ENCODE measurements at regions not wholly inside any gene's neighbourhood (a gene's known extent, or its start where the extent isn't known, plus 50 kb on each side); places are given as distances from the start of the nearest gene placed in this dataset.

DNA sequence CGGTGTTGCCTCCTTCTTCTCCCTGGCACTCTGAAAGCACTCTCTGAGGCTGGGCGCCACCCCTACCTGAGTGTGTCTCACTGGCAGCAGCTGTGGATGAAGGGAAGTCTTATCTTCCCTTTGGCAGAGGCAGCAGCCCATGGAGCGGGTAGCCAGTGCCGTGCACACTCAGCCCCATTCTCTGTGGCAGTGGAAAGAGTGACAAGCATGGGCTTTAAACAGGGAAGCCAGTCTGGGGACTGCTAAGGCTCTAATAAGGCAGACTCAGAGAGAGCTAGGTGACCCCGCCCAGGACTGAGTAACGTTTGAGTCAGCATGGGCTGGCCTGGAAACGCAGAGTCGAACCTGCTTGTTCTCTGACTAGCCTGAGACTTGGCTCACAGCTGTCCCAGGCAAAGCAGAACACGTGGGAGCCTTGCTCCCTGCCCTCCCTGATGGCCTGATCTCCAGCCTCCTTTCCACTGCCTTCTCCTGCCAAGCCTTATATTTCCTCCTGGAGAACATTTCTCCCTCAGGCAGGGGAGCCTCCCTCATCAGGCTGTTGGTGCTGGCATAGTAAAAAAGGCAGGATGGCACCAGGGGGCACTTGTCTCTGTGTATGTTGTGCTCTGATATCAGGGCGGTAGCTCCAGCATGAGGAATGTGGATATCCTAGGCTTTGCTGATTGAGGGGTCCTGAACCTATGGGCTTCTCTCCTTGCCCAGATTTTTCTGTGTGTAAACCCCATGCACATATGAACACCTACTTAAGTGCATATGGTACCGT lies 93.9 kb upstream of the LGALSL start:
- peaks cover 22% of the 10 kb centered on the region for H3K27me3 Mint-ChIP-seq (ENCODE audit: low read depth)
- H3K9me3 Mint-ChIP-seq: no peaks in the 10 kb centered on the region
- H3K27ac Mint-ChIP-seq: no peak overlapping the region

DNA sequence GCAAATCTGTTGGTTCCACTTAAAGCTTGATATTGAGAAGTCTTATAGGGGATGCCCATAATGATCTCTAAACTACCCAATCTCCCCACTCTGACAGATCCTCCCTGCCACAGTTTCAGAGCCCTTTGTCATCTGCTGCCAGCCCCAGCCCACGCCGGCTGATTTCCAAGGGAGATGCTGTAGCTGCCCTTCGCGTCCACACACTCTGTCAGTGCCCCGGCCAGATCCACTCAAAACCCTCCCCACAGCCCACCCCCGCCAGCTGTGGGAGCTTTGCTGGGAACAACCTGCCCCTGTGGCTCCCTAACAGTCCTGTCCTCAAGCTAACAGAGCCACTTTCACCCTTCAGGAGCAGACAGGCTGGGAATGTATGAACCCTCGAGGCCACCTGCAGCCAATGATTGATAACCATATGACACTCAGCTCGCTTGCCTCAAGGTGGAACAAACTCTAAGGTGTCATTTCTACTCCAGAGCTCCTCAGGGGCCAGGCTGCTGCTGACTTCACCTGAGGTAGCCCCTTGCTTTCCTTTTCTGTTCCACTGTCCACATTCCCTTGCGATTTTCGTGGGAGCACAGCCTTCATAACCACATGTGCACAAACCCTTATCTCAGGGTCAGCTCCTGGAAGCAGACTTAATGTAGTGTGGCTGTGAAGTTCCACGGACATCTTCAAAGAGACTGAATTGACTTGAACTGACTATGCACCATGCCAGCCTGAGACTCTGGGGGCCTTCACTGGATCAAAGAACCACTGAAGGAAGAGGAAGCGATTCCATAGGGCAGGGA lies 92.6 kb upstream of the LGALSL start:
- DNase-seq (ENCODE audit: low spot score in 2 of 2, unreplicated experiment in 2 of 2): no peak
- H3K4me1 Mint-ChIP-seq: no peaks in the 10 kb centered on the region
- H3K4me3 Mint-ChIP-seq: no peak overlapping the region
- peaks cover 15% of the 10 kb centered on the region for H3K27me3 Mint-ChIP-seq (ENCODE audit: low read depth)
- H3K27ac Mint-ChIP-seq: no peak overlapping the region
- no peaks in the 10 kb centered on the region for H3K36me3 Mint-ChIP-seq
- TF ChIP-seq, protein P1, sequence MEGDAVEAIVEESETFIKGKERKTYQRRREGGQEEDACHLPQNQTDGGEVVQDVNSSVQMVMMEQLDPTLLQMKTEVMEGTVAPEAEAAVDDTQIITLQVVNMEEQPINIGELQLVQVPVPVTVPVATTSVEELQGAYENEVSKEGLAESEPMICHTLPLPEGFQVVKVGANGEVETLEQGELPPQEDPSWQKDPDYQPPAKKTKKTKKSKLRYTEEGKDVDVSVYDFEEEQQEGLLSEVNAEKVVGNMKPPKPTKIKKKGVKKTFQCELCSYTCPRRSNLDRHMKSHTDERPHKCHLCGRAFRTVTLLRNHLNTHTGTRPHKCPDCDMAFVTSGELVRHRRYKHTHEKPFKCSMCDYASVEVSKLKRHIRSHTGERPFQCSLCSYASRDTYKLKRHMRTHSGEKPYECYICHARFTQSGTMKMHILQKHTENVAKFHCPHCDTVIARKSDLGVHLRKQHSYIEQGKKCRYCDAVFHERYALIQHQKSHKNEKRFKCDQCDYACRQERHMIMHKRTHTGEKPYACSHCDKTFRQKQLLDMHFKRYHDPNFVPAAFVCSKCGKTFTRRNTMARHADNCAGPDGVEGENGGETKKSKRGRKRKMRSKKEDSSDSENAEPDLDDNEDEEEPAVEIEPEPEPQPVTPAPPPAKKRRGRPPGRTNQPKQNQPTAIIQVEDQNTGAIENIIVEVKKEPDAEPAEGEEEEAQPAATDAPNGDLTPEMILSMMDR (IDR thresholded peaks at IDR 0.05; ENCODE audit: unreplicated experiment): no peak
- H3K9me3 Mint-ChIP-seq: no peaks in the 10 kb centered on the region

More for the DNA sequence above, 93.9 kb upstream of the LGALSL start:
- H3K4me3 Mint-ChIP-seq: no peak overlapping the region
- no peaks in the 10 kb centered on the region for H3K4me1 Mint-ChIP-seq
- no peak for DNase-seq (ENCODE audit: low spot score in 2 of 2, unreplicated experiment in 2 of 2)
- H3K36me3 Mint-ChIP-seq: no peaks in the 10 kb centered on the region
- TF ChIP-seq, protein P1 (IDR thresholded peaks at IDR 0.05; ENCODE audit: unreplicated experiment): no peak

DNA sequence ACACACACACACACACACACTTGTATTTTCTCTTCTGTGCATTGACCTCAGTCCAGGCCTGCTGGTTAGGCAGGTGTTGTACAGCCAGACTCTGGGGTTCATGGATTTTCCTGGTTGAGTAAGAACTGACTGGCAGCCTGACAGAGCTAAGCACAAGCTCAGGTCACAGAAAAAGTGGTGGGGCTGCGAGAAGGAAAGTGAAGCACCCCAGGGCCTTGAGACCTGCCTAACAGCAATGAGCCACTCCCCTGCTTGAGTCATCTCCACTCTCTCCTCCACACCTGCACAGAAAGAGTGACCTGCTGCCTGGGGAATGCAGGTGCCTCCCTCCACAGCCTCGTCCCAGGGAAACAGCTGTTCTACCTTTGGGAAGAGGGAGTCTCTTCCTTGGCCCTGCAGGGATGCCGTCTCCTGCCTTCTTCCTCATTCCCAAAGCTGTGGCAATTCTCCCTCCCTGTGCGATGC lies 91.4 kb upstream of the LGALSL start:
- Mint-ChIP-seq H3K27me3 (ENCODE audit: low read depth) (peaks cover 6% of the 10 kb centered on the region), H3K4me3 (no peak overlapping the region)
- DNase-seq (ENCODE audit: low spot score in 2 of 2, unreplicated experiment in 2 of 2): no peak

DNA sequence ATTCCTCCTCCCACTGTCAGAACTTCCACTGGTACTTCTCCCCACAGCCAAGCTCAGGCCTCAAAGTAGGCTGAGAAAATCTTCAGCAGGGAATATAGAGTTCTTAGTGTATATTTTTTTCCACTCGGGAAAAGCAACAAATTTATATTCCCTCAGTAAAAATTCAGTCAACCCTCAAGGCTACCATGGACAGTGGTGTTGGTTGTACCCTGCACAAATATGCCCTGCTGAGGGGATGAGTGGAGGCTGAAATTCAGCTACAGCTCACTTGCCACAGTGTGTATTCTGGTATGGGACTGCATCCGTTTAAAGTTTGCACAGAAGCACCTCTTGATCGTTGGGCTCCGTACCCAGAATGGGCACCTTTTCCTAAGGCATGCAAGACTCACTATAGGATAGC lies 90.8 kb upstream of the LGALSL start:
- peaks cover 5% of the 10 kb centered on the region for H3K27me3 Mint-ChIP-seq (ENCODE audit: low read depth)
- no peaks in the 10 kb centered on the region for H3K36me3 Mint-ChIP-seq
- no peaks in the 10 kb centered on the region for H3K9me3 Mint-ChIP-seq
- no peak for DNase-seq (ENCODE audit: low spot score in 2 of 2, unreplicated experiment in 2 of 2)
- no peak overlapping the region for H3K4me3 Mint-ChIP-seq
- TF ChIP-seq, protein P1 (IDR thresholded peaks at IDR 0.05; ENCODE audit: unreplicated experiment): no peak
- H3K27ac Mint-ChIP-seq: no peak overlapping the region
- no peaks in the 10 kb centered on the region for H3K4me1 Mint-ChIP-seq

More for the DNA sequence above, 91.4 kb upstream of the LGALSL start:
- TF ChIP-seq, protein P1 (IDR thresholded peaks at IDR 0.05; ENCODE audit: unreplicated experiment): no peak
- no peak overlapping the region for H3K27ac Mint-ChIP-seq
- H3K4me1 Mint-ChIP-seq: no peaks in the 10 kb centered on the region
- no peaks in the 10 kb centered on the region for H3K36me3 Mint-ChIP-seq
- no peaks in the 10 kb centered on the region for H3K9me3 Mint-ChIP-seq

DNA sequence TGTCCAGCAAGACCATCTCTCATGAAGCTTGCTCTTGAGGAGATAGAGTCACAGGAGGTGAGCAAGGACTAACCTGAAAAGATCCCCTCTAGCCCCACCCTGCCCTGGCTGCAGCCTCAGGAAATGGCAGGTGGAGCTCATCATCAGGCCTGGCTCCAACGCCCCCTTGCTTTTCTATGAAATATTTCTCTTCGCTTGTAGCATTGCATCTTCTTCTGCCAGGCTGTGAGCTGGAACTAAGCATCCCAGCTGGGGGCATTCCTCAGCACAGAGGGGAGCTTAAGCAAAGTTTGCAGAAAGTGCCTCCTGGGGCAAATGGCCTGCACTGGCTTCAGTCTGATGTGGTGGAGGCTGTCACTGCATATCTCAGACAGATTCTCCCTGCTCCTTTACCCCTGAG lies 90.1 kb upstream of the LGALSL start:
- H3K27ac Mint-ChIP-seq: no peak overlapping the region
- TF ChIP-seq, protein P1 (IDR thresholded peaks at IDR 0.05; ENCODE audit: unreplicated experiment): no peak
- H3K4me3 Mint-ChIP-seq: no peak overlapping the region
- H3K36me3 Mint-ChIP-seq: no peaks in the 10 kb centered on the region
- peaks cover 6% of the 10 kb centered on the region for H3K27me3 Mint-ChIP-seq (ENCODE audit: low read depth)
- H3K9me3 Mint-ChIP-seq: no peaks in the 10 kb centered on the region
- H3K4me1 Mint-ChIP-seq: no peaks in the 10 kb centered on the region
- DNase-seq (ENCODE audit: low spot score in 2 of 2, unreplicated experiment in 2 of 2): no peak
